Keratinocyte (primary cell): ENCODE measurements at regions not wholly inside any gene's neighbourhood (a gene's known extent, or its start where the extent isn't known, plus 50 kb on each side); places are given as distances from the start of the nearest gene placed in this dataset.

Experiments used
- DNase-seq: peaks from one replicate; pipeline ENCODE4 v3.0.0-alpha.2; 2011; ENCODE audit warnings: low read depth, missing footprints, low spot score
- FAIRE-seq: peaks from 2 replicates; lab custom pipeline; 2011; peaks lifted over from hg19 to GRCh38; lab: Jason Lieb, UNC
- H2AFZ ChIP-seq: 2 replicates; pipeline ENCODE4 v1.6.0; 2012; ENCODE audit warnings: low read length, control low read depth, inconsistent platforms; ENCODE audit not compliant: control insufficient read depth
- H3K27ac ChIP-seq: 2 replicates; pipeline ENCODE4 v1.5.1; 2011; ENCODE audit warnings: low read length; ENCODE audit not compliant: control insufficient read depth, insufficient read depth
- H3K27me3 ChIP-seq: 3 replicates; pipeline ENCODE4 v1.6.0; 2011; ENCODE audit warnings: low read length; ENCODE audit not compliant: control insufficient read depth, insufficient read depth; ENCODE audit errors: extremely low read depth
- H3K36me3 ChIP-seq, 2 experiments: 2 replicates in 1 of 2; 3 replicates in 1 of 2; pipeline ENCODE4 v1.5.1; 2011; ENCODE audit warnings: low read length in 2 of 2, mild to moderate bottlenecking in 1 of 2; ENCODE audit not compliant: control insufficient read depth in 2 of 2, insufficient read depth in 2 of 2; ENCODE audit errors: extremely low read depth in 1 of 2
- H3K4me1 ChIP-seq: 3 replicates; pipeline ENCODE4 v1.5.1; 2011; ENCODE audit warnings: low read length; ENCODE audit not compliant: control insufficient read depth, insufficient read depth; ENCODE audit errors: extremely low read depth
- H3K4me2 ChIP-seq: 3 replicates; pipeline ENCODE4 v1.6.0; 2011; ENCODE audit warnings: low read depth, low read length; ENCODE audit not compliant: control insufficient read depth, insufficient read depth; ENCODE audit errors: extremely low read depth
- H3K4me3 ChIP-seq, 3 experiments: fragments of 200-600 bp in 1 of 3; sonication (generic) in 1 of 3; 2 replicates in 2 of 3; 3 replicates in 1 of 3; pipeline ENCODE4 v1.5.1; 2011 to 2016; ENCODE audit warnings: low read length in 3 of 3, mild to moderate bottlenecking in 3 of 3, control low read depth in 2 of 3, inconsistent platforms in 1 of 3, low read depth in 1 of 3, mixed read lengths in 1 of 3, mixed run types in 1 of 3, moderate library complexity in 1 of 3; ENCODE audit not compliant: control insufficient read depth in 2 of 3, insufficient read depth in 2 of 3; ENCODE audit errors: extremely low read depth in 1 of 3
- H3K79me2 ChIP-seq: 2 replicates; pipeline ENCODE4 v1.6.0; 2012; ENCODE audit warnings: low read length; ENCODE audit not compliant: control insufficient read depth, insufficient read depth
- H3K9ac ChIP-seq: 3 replicates; pipeline ENCODE4 v1.6.0; 2011; ENCODE audit warnings: low read length; ENCODE audit not compliant: control insufficient read depth, insufficient read depth; ENCODE audit errors: extremely low read depth
- H3K9me1 ChIP-seq: 3 replicates; pipeline ENCODE4 v1.6.0; 2011; ENCODE audit warnings: low read length; ENCODE audit not compliant: control insufficient read depth, insufficient read depth; ENCODE audit errors: extremely low read depth
- H3K9me3 ChIP-seq: 2 replicates; pipeline ENCODE4 v1.5.1; 2012; ENCODE audit warnings: low read depth, low read length; ENCODE audit not compliant: control insufficient read depth
- H4K20me1 ChIP-seq: 3 replicates; pipeline ENCODE4 v1.6.0; 2011; ENCODE audit warnings: low read length; ENCODE audit not compliant: control insufficient read depth, insufficient read depth; ENCODE audit errors: extremely low read depth
- EZH2 ChIP-seq: IDR thresholded peaks from one replicate; pipeline ENCODE4 v1.6.1; 2012; ENCODE audit warnings: inconsistent platforms, mild to moderate bottlenecking, low read length, moderate library complexity
- dilution Hi-C: fragments of 300-500 bp; cut with MboI; formaldehyde crosslinking; loops from one replicate; pipeline ENCODE4 v1.7.0; 2020; ENCODE audit warnings: low sequenced_read_pairs; ENCODE audit not compliant: extremely low pct_ligation_motif_present
- TF ChIP-seq, protein P1 (sequence below), 3 experiments: IDR thresholded peaks in 1 of 3; conservative IDR thresholded peaks in 1 of 3; optimal IDR thresholded peaks in 1 of 3; 2 replicates in 2 of 3; 3 replicates in 1 of 3; pipeline versions ENCODE3 to v1.5.1; 2011; ENCODE audit warnings: low read length in 3 of 3, mild to moderate bottlenecking in 3 of 3, moderate library complexity in 2 of 3, control low read depth in 1 of 3, inconsistent platforms in 1 of 3; ENCODE audit not compliant: insufficient read depth in 2 of 3; ENCODE audit errors: extremely low read depth in 1 of 3

DNA sequence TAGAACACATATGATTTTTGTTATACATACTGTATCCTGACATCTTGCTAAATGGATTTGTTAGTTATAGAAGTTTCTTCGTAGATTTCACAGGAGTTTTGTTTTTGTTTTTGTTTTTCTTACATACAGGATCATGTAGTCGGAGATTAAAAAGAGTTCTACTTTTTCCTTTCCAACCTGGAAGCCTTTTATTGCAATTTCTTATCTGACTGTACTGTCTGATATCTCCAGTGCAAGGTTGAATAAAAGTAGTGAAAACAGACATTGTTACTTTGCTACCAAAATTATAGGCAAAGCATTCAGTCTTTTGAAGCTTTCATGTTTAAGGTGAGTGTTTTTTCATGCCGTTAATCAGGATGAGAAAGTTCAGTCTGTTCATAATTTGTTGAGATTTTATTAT is 117.4 kb upstream of the PRSS3 start:
- Histone ChIP-seq H3K27me3 (peaks cover 2% of the 10 kb centered on the region), H2AFZ (no peak overlapping the region), H3K9me1 (no peaks in the 10 kb centered on the region), H3K9ac (no peak overlapping the region), H3K4me1 (no peaks in the 10 kb centered on the region), H3K4me2 (no peak overlapping the region), H3K79me2 (no peaks in the 10 kb centered on the region), H3K27ac (no peak overlapping the region), H3K4me3 (no peak overlapping the region), H3K9me3 (no peaks in the 10 kb centered on the region), H3K36me3 (no peaks in the 10 kb centered on the region), H4K20me1 (no peaks in the 10 kb centered on the region)
- FAIRE-seq (no peak), DNase-seq (no peak)
- dilution Hi-C loops: no loop called here
- TF ChIP-seq, protein P1, sequence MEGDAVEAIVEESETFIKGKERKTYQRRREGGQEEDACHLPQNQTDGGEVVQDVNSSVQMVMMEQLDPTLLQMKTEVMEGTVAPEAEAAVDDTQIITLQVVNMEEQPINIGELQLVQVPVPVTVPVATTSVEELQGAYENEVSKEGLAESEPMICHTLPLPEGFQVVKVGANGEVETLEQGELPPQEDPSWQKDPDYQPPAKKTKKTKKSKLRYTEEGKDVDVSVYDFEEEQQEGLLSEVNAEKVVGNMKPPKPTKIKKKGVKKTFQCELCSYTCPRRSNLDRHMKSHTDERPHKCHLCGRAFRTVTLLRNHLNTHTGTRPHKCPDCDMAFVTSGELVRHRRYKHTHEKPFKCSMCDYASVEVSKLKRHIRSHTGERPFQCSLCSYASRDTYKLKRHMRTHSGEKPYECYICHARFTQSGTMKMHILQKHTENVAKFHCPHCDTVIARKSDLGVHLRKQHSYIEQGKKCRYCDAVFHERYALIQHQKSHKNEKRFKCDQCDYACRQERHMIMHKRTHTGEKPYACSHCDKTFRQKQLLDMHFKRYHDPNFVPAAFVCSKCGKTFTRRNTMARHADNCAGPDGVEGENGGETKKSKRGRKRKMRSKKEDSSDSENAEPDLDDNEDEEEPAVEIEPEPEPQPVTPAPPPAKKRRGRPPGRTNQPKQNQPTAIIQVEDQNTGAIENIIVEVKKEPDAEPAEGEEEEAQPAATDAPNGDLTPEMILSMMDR (optimal IDR thresholded peaks at IDR 0.05 in 1 of 3, IDR thresholded peaks at IDR 0.05 in 1 of 3, conservative IDR thresholded peaks at IDR 0.05 in 1 of 3; ENCODE audit: extremely low read depth in 1 of 3, insufficient read depth in 2 of 3, low read length in 3 of 3): no peak
- TF ChIP-seq EZH2: no peak

DNA sequence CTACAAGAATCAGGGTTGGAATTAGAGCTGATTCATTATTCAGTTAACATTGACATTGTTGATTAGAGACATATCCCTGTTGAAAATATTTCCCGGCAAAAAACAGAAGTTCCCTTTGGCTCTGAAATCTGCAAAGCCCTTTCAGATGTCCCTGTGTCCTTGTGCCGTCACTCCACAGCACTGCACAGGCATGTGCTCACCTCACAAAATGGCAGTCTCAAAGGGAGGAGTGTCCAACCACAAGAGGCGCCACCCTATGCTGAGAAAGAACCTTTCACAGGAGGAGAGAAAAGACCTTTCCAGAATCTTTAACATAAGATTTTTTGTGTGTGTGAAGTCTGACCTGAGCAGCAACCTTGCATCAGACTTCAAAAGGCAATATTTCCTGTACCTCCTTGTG is 112.8 kb upstream of the PRSS3 start:
- dilution Hi-C loops: no loop called here
- TF ChIP-seq, protein P1 (optimal IDR thresholded peaks at IDR 0.05 in 1 of 3, IDR thresholded peaks at IDR 0.05 in 1 of 3, conservative IDR thresholded peaks at IDR 0.05 in 1 of 3; ENCODE audit: extremely low read depth in 1 of 3, insufficient read depth in 2 of 3, low read length in 3 of 3): no peak
- no peak for TF ChIP-seq EZH2
- H4K20me1 ChIP-seq: no peaks in the 10 kb centered on the region
- no peaks in the 10 kb centered on the region for H3K27me3 ChIP-seq
- no peaks in the 10 kb centered on the region for H3K79me2 ChIP-seq
- peaks cover 2% of the 10 kb centered on the region for H3K4me1 ChIP-seq
- H3K9ac ChIP-seq: no peak overlapping the region
- DNase-seq (no peak), FAIRE-seq (no peak)
- H3K4me3 ChIP-seq: no peak overlapping the region
- no peaks in the 10 kb centered on the region for H3K36me3 ChIP-seq
- H3K27ac ChIP-seq: no peak overlapping the region
- no peaks in the 10 kb centered on the region for H3K9me3 ChIP-seq
- no peaks in the 10 kb centered on the region for H3K9me1 ChIP-seq
- H2AFZ ChIP-seq: no peak overlapping the region
- no peak overlapping the region for H3K4me2 ChIP-seq
